ENCODE measurements at regions not wholly inside any gene's neighbourhood (a gene's known extent, or its start where the extent isn't known, plus 50 kb on each side); places are given as distances from the start of the nearest gene placed in this dataset.

DNA sequence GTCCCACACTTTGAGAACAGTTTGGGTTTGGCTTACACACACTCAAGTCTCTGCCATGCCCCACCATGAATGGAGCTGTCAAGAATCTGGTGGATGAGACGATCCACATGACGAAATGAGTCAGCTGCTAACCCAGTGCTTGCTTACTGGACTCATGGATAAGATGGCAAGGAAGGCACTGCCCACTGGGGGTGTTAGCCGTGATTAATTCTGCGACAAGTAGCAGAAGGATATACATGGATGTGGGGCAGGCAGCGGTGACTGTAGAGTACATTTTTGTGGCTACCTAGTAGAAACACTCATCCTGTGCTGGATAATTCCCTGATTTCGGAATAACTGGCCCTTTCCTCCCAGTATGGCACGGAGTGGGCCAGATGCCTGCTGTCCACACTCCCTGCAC, 77.5 kb downstream of the SPATA31C2 start:
- TF ChIP-seq, protein P1, sequence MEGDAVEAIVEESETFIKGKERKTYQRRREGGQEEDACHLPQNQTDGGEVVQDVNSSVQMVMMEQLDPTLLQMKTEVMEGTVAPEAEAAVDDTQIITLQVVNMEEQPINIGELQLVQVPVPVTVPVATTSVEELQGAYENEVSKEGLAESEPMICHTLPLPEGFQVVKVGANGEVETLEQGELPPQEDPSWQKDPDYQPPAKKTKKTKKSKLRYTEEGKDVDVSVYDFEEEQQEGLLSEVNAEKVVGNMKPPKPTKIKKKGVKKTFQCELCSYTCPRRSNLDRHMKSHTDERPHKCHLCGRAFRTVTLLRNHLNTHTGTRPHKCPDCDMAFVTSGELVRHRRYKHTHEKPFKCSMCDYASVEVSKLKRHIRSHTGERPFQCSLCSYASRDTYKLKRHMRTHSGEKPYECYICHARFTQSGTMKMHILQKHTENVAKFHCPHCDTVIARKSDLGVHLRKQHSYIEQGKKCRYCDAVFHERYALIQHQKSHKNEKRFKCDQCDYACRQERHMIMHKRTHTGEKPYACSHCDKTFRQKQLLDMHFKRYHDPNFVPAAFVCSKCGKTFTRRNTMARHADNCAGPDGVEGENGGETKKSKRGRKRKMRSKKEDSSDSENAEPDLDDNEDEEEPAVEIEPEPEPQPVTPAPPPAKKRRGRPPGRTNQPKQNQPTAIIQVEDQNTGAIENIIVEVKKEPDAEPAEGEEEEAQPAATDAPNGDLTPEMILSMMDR (IDR thresholded peaks at IDR 0.05): no peak
- no peak for TF ChIP-seq ZFX (IDR thresholded peaks at IDR 0.05; ENCODE audit: borderline replicate concordance)

Measured in 22Rv1 (cell line).